NCI-H748 (cell line): ENCODE measurements at regions not wholly inside any gene's neighbourhood (a gene's known extent, or its start where the extent isn't known, plus 50 kb on each side); places are given as distances from the start of the nearest gene placed in this dataset.
"Not testable (repeated sequence)": the region's sequence is repeated elsewhere in the genome, so short reads cannot be mapped to it uniquely, and the experiment has no call there.

Experiments used
- DNase-seq: peaks from one replicate; lab custom pipeline; 2025; ENCODE audit not compliant: unreplicated experiment; lab: John Stamatoyannopoulos, UW

DNA sequence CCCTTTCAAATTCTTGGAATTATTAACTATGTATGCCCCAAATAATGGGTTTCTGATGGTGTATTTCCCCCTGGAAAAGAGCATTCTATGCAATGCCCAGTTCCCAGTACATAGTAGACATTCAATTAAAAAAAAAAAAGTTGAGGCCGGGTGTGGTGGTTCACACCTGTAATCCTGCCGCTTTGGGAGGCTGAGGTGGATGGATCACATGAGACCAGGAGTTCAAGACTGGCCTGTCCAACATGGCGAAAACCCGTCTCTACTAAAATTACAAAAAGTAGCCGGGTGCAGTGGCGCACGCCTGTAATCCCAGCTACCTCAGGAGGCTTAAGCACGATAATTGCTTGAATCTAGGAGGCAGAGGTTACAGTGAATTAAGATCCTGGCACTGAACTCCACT lies 83.3 kb upstream of the ZNF217 start:
- no peak for DNase-seq

DNA sequence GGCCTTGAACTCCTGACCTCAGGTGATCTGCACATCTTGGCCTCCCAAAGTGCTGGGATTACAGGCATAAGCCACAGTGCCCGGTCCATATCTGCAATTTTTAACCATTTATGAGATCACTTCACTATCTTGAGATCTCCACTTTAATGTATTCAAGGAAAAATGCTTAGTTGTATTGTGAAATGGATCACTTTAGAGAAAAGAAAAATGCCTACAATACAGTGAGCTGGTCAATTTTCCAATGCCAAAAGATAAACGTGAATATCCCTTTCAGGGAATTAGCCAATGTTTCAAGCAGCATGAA lies 82.8 kb upstream of the ZNF217 start:
- DNase-seq: no peak

DNA sequence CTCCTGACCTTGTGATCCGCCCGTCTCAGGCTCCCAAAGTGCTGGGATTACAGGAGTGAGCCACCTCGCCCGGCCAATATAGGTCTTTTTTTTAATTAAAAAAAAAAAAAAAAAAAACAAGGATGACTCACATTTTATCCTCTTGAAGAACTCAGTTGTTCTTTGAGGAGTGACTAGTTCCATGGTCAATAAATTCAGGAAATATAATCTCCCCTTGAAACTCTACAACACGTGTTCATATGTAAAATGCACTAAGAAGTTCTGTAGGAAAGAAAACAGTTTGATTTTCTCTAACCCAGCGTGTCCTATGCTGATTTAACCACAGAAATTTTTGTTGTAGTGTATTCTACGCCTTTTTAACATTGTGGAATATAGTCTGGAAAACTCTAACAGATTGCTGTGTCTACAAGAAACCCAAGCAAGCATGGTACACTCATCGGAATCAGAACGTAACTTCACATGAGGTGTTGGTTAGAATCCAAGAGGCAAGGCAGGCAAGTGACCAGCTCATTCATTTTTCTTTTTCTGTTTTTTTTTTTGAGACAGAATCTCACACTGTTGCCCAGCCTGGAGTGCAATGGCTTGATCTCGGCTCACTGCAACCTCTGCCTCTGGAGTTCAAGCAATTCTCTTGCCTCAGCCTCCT lies 79.0 kb upstream of the ZNF217 start:
- DNase-seq: no peak

DNA sequence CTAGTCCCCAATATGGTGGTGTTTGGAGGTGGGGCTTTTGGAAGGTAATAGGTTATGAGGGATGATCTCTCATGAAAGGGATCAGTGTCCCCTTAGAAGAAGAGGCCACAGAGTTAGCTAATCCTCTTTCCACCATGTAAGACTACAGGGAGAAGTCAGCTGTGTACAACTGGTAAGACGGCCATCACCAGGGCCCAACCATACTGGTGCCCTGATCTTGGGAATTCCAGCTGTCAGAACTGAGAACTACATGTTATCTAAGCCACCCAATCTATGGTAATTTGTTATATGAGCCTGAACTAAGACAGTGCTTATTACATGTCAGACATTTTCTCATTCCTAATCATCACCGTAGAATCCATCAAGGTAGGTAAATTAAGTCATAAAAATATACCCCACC lies 77.7 kb upstream of the ZNF217 start:
- DNase-seq: no peak

DNA sequence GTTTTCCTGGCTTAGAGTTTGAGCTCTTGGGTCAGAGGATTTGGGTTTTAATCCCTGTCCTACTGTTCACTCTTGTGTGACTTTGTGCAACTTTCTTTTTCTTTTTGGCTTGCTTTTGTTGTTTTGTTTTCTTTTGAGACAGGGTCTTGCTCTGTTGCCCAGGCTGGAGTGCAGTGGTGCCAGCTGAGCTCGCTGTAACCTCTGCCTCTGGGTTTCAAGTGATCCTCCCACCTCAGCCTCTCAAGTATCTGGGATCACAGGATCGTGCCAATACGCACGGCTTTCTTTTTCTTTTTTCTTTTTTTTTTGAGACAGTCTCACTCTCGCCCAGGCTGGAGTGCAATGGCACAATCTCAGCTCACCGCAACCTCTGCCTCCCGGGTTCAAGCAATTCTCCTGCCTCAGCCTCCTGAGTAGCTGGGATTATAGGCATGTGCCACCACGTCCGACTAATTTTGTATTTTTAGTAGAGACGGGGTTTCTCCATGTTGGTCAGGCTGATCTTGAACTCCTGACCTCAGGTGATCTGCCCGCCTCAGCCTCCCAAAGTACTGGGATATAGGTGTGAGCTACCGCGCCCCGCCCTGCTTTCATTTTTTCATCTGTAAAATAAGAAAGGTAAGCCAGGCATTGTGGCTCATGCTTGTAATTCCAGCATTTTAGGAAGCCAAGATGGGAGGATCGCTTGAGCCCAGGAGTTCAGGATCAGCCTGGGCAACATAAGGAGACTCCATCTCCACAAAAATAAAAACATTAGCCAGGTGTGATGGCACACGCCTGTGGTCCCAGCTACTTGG lies 76.1 kb upstream of the ZNF217 start:
- DNase-seq: not testable (repeated sequence)

DNA sequence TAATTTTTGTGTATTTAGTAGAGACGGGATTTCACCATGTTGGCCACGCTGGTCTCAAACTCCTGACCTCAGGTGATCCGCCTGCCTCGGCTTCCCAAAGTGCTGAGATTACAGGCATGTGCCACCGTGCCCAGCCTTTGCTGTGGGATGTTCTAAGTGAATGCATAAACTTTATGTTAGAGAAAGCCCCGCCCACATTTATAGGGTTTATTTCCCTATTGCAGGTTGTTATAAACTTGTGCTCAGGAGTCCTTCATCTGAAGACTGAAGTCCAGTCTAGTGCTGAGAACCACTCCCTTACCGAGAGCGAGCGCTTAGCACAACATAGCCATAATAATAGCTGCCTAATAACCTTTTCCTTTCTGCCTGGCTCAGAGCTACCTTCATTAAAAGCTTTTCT lies 75.4 kb upstream of the ZNF217 start:
- no peak for DNase-seq

DNA sequence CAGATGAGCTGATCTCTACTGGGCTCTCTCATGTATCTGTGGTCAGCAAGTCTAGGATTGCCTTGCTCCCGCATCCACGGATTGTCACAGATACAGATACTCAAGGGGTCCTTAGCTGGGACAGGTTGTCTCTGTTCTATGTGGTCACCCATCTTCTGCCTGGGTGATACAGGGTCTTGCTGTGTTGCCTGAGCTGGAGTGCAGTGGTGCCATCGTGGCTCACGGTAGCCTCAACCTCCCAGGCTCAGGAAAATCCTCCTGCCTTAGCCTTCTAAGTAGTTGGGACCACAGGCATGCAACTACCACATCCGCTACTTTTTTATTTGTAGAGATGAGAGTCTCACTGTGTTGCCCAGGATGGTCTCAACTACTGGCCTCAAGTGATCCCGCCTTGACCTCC lies 72.5 kb upstream of the ZNF217 start:
- DNase-seq: no peak

DNA sequence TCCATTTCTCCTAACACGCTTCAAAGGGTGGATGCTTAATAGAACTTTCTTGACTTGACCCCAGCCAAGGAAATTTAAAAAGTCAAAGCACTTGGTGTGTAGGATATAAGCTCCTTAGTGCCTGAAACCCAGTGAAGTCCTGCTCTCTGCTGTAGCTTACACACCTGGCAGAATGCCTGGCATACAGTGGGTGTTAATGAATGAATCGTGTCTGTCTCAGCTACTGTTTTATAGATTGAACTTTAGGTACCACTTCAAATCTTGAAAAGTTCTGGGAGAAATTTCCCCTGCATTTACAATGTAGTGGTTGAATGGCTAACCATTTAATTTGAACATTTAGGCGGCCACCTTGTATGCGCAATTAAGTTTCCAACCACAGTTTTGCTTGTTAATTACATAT lies 70.5 kb upstream of the ZNF217 start:
- no peak for DNase-seq

DNA sequence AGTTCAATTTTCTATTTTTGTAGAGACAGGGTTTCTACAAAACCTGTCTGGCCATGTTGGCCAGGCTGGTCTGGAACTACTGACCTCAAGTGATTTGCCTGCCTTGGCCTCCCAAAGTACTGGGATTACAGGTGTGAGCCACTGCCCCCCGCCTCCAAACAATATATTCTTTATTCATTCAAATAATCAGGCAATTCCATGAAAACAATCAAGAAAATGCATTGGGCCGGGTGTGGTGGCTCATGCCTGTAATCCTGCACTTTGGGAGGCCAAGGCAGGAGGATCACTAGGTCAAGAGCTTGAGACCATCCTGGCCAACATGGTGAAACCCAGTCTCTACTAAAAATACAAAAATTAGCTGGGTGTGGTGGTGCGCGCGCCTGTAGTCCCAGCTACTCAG lies 69.9 kb upstream of the ZNF217 start:
- not testable (repeated sequence) for DNase-seq

DNA sequence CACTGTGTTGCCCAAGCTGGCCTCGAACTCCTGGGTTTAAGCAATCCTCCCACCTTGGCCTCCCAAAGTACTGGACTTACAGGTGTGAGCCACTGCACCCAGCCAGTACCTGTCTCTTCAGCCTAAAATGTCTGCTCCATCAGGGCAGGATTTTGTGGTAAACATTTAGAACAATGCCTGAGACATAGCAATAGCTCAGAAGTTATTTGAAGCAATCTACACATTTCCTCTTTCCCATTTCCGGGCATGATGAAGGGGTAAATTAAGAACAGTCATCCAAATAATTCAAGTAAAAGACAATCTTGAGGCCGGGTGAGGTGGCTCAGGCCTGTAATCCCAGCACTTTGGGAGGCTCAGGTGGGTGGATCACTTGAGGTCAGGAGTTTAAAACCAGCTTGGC lies 69.0 kb upstream of the ZNF217 start:
- no peak for DNase-seq

DNA sequence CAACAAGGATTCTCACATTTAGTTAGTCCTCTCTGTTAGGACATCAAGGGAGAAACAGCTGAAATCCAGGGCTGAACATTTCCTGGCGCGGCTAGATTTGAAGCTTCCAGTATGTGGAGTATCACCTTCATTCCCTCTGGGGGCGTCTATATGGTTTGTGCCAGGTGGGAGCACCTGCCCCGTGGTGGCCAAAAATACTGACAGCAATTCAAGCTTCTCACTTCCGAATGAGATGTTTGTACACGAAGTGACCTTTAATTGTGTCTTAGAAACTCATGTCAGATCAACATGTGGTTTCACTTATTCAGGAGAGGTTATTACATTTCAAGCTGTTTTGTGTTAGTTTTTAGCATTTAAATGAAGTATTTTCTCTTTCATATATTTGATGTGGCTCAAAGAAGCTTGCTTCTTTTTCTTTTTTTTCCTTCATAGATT lies 67.3 kb upstream of the ZNF217 start:
- DNase-seq: no peak

DNA sequence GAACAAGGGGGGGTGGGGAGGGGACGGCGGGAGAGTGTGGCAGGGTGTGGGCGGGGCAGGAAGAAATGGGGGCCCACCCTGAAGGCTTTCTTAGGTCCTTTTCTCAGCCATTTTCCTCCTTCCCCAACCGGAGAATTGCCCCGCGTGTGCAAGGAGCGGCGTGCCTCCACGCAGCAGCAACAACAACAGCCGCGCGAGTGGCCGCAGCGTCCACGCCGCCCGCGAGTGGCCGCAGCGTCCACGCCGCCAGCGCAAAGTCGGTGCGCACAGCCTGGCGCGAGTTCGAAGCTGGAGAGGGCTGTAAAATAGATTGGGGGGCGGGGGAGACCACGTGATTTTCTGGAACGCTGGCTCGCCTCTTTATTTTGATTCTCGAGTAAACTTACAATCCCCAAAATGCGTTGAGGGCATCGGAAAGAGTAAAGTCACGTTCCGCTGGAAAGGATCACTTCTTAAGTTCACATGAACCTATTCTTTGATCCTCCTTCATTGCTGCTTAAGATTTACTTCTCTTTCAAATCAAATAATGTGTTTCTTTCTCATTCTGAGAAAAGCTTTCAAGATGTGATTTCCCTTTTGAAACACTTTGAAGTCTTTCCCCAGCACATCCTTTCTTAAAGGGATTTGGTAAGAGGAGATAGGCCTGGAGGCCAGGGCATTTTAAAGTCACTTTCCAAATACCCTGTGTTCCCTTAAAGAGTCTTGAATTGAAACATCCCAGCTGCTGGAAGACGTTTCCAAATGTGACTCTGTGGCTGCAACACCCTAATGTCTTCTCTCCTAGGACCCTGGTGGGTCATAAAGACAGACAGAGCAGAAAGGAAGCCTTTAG lies 66.7 kb upstream of the ZNF217 start:
- DNase-seq: no peak

DNA sequence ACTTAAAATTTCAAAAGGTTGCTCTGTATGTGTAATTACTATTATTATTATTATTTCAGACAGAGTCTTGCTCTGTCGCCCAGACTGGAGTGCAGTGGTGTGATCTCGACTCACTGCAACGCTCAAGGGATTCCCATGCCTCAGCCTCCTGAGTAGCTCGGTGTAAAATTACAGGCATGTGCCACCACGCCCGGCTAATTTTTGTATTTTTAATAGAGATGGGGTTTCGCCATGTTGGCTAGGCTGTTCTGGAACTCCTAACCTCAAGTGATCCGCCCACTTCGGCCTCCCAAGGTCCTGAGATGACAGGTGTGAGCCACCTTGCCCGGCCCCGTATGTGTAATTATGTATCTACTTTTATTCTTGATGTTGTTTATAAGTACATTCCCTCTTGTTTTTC lies 65.3 kb upstream of the ZNF217 start:
- no peak for DNase-seq

DNA sequence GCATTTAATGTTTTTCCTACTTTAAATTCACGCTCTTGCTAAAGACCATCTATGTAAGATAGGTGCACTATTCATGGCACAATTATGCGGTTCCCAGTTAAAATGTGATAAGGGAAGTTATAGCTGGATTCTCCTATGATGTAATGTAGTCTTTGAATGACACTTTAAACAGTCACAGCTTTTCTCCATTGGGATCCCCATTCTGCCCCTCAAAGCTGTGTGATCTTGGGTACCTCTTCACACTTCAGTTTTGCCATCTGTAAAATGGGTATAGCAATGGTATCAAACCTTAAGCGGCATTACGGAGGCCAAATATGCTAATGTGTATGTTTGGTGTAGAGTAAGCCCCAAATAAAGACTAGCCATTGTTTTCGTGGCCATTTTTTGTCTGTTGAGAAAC lies 64.7 kb upstream of the ZNF217 start:
- no peak for DNase-seq

DNA sequence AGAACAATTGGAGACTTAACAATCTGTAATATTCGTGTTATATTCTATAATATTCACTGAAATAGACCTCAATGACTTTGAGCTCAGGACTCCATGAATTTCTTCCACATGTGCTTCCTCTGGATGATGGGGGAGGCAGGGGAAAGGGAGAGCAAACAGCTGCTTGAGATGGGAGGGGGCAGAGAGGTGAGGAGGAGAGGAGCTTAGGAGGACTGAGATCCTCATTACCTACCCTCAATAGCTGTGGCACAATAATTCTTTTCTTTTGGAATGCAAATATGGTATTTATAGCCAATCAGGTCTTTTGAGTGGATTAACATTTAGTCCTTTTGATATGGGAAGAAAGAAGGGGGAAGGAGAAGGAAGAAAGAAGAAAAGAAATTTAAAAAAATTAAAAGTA lies 64.1 kb upstream of the ZNF217 start:
- DNase-seq: no peak

DNA sequence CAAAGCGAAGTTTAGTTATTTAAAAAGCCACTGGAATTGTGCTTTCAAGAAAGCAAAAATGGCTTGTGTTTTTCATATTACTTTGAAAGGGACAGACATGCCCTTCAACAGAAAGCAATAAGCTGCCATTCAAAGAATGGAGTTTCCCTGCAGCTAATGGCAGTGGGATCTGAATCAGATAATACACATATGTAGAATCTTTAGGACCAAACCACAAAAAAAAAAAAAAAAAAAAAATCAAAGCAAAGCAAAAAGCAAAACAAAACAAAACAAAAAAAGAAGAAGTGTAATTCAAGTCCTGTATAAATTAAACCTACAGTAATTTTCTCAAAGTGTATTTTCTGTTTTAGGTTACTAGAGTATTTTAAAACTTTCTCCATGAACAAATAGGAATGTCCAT lies 63.6 kb upstream of the ZNF217 start:
- DNase-seq: no peak

DNA sequence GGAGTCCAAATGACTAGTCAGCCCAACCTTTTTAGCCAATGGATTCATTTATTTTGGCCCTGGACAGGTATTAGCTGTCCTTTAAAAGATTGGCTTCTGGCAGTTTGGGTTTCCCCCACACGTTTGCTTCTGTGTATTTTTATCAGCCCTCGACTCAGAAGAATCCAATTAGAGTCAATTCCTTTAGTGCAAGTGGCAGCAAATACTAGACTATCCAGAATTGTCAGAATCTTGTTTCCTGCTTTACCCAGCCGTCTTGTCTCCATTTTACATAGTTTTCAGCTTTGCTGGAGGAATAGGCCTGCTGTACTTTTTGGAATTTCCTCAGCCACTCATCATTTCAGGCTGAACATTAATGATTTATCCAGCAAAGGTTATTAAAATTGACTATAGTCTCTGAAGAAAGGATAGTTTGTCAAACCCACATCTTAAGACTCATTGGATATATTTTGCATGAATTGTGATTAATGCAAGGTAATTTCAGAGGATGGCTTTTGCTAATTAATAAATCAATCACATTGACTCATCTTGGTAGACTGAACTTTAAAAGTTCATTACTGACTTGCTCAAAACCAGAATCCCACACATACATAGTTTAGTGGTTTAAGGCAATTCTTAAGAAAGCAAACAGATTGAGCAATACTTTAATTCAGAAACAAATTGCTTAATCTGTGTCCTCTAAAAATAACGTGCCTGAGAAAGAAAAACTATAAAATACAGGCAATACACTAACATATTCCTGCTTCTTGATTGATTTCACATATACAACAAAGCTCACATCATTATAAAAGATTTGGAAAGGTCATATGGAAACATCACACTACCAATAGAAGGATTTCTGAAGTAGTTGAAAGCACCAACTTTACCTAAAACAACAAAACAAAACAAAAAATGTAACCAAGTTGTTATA lies 62.9 kb upstream of the ZNF217 start:
- no peak for DNase-seq

DNA sequence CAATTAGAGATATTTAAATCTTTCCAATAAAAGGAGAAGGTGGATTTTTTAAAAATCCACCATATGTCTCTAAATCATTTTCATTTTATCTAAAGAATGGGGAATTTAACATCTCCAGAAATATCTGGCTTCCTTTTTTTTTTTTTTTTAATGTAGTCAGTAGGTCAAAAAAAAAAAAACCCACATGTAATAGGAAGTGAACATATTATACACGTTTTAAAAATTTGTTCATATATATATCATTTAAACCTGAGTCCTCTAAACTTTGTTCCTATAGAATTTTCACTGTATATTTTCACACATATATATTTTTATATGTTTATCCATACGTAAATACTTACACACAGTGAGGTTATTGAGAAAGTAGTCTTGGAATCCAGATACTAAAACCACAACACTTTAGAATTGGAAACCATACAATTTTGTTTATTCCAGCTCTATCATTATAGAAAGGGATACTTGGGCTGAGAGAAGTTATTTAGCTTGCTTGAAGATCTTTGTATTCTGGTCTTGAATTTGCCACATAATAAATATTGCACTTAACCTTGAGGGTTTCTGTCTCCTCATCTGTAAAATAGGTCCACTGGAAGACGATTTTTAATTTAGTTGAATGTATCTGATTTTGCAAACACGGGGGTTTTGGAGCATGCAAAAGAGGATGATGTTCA lies 62.1 kb upstream of the ZNF217 start:
- no peak for DNase-seq

DNA sequence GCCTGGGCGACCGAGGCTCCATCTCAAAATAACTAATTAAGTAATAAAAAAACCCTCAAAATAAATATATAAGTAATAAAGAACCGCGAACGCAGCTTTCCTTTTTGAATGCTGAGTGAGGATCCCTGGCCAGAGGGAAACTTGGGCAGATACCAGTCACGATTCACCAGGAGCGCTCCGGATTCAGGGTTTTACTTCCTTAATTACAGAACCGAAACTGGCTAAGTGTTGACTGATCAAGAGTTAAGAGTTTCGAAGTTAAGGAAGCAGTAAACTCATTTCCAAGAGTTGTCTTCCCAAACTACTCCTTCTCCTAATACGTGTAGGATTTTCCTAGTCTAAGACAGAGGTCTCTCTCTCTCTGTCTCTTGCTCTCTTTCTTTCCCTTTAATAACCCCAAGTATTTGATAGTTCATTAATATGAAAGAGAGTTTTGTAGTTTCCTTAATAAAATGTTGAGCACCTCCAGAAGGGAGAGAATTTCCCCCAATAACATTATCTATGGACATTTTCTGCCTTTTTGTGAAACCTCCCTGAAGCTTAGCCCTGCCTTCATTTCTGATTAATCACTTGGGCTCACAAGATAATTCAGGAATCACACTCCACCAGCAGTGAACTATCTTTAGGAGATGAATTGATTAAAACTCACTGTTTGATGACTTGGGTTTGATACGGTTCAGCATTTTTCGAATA lies 61.4 kb upstream of the ZNF217 start:
- no peak for DNase-seq

DNA sequence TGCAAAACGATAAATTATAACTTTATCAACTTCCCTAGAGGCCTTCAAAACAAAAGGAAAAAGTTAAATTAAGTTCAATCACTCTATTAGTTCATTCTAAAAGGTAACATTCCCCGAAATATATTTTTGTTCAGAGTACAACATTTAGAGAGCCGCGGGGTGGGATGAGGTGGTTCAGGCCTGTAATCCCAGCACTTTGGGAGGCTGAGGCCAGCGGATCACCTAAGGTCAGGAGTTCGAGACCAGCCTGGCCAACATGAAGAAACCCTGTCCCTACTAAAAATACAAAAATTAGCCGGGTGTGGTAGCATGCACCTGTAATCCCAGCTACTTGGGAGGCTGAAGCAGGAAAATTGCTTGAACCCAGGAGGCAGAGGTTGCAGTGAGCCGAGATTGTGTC lies 60.9 kb upstream of the ZNF217 start:
- not testable (repeated sequence) for DNase-seq
